ENCODE measurements at regions not wholly inside any gene's neighbourhood (a gene's known extent, or its start where the extent isn't known, plus 50 kb on each side); places are given as distances from the start of the nearest gene placed in this dataset.
"Not testable (repeated sequence)": the region's sequence is repeated elsewhere in the genome, so short reads cannot be mapped to it uniquely, and the experiment has no call there.

- TF ChIP-seq CTCF (IDR thresholded peaks at IDR 0.05) (no peak), POLR2A (IDR thresholded peaks at IDR 0.05) (no peak)
- WGBS, 2 donors: 59 to 69% methylated on average over 3 of the region's 3 CpGs
- intact Hi-C loops (cut with DNase I; ENCODE audit: low total_unique reads): no loop called here
- no peak for DNase-seq (ENCODE audit: low spot score in 2 of 2)
- H3K4me3 ChIP-seq (ENCODE audit: low read depth, poor library complexity, severe bottlenecking): no peak overlapping the region
Measured at GRCh38 chr1:88324899-88325298, 359.2 kb upstream of the PKN2 start.

- intact Hi-C loops (cut with DNase I; ENCODE audit: low total_unique reads): no loop called here
- TF ChIP-seq CTCF (IDR thresholded peaks at IDR 0.05): no peak
- no peak for TF ChIP-seq POLR2A (IDR thresholded peaks at IDR 0.05)
- 55 to 58% methylated on average over 5 of the region's 5 CpGs for WGBS, 2 donors
- H3K4me3 ChIP-seq (ENCODE audit: low read depth, poor library complexity, severe bottlenecking): no peak overlapping the region
- no peak for DNase-seq (ENCODE audit: low spot score in 2 of 2)
Measured at GRCh38 chr1:88327391-88328267, 356.4 kb upstream of the PKN2 start.

GRCh38 chr1:88330201-88330600, 353.9 kb upstream of the PKN2 start:
- no peak for DNase-seq (ENCODE audit: low spot score in 2 of 2)
- WGBS, 2 donors: 53 to 64% methylated on average over 4 of the region's 4 CpGs
- no peak overlapping the region for H3K4me3 ChIP-seq (ENCODE audit: low read depth, poor library complexity, severe bottlenecking)
- intact Hi-C loops (cut with DNase I; ENCODE audit: low total_unique reads): no loop called here
- no peak for TF ChIP-seq CTCF (IDR thresholded peaks at IDR 0.05)
- TF ChIP-seq POLR2A (IDR thresholded peaks at IDR 0.05): no peak

- WGBS, 2 donors: 65 to 71% methylated on average over 9 of the region's 9 CpGs
- no peak for DNase-seq (ENCODE audit: low spot score in 2 of 2)
- intact Hi-C loops (cut with DNase I; ENCODE audit: low total_unique reads): no loop called here
- no peak for TF ChIP-seq POLR2A (IDR thresholded peaks at IDR 0.05)
- no peak for TF ChIP-seq CTCF (IDR thresholded peaks at IDR 0.05)
- no peak overlapping the region for H3K4me3 ChIP-seq (ENCODE audit: low read depth, poor library complexity, severe bottlenecking)
Measured at GRCh38 chr1:88333086-88333695, 350.9 kb upstream of the PKN2 start.

GRCh38 chr1:88341447-88341846, 342.6 kb upstream of the PKN2 start:
- no peak for TF ChIP-seq POLR2A (IDR thresholded peaks at IDR 0.05)
- TF ChIP-seq CTCF (IDR thresholded peaks at IDR 0.05): no peak
- intact Hi-C loops (cut with DNase I; ENCODE audit: low total_unique reads): no loop called here
- H3K4me3 ChIP-seq (ENCODE audit: low read depth, poor library complexity, severe bottlenecking): no peak overlapping the region
- no peak for DNase-seq (ENCODE audit: low spot score in 2 of 2)
- 87 to 90% methylated on average over 5 of the region's 5 CpGs for WGBS, 2 donors

GRCh38 chr1:88342081-88342480, 342.0 kb upstream of the PKN2 start:
- 91 to 94% methylated on average over 9 to 12 of the region's 16 CpGs for WGBS, 2 donors
- intact Hi-C loops (cut with DNase I; ENCODE audit: low total_unique reads); DNase-seq (ENCODE audit: low spot score in 2 of 2); H3K4me3 ChIP-seq (ENCODE audit: low read depth, poor library complexity, severe bottlenecking): not testable (repeated sequence)

All from lower leg skin (tissue), 4 donors.